GM04503 (cell line): ENCODE measurements at regions not wholly inside any gene's neighbourhood (a gene's known extent, or its start where the extent isn't known, plus 50 kb on each side); places are given as distances from the start of the nearest gene placed in this dataset.
A peak's percentile ranks its signal among the peaks of the same experiment; 100 is the strongest.
"Not testable (repeated sequence)": the region's sequence is repeated elsewhere in the genome, so short reads cannot be mapped to it uniquely, and the experiment has no call there.

Experiments
- DNase-seq: peaks from one replicate; pipeline ENCODE4 v3.0.0-alpha.2; 2012; ENCODE audit warnings: low read depth

GRCh38 chr6:105726902-105727655 lies 324.2 kb upstream of the PREP start:
- DNase-seq, result no peak

- DNase-seq, result no peak
Observed at GRCh38 chr6:105714846-105715245, 312.0 kb upstream of the PREP start.

DNA sequence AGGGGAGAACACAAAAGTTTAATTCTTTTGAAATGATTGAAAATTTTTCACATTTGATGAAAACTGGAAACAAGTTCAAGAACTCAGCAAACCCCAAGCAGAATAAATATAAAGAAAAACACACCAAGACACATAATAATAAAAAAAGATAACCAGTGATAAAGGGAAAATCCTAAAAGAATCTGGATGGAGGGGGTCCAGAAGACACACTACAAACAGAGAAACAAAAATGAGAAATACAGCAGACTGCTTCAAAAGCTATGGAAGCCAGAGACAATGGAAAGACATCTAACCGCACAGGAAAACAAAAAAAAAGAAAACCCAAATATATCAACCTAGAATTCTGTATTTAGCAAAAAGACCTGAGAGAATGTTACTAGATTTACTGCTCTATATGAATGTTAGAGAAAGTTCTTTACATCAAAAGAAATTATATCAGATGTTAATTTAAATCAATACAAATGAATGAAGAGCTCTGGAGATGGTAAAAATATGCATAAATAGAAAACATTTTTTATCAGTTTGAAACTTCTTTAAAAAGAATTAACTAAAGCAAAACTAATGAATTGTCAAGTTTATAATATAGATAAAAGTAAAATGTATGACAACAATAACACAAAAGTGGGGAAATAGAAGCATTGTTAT lies 310.7 kb upstream of the PREP start:
- DNase-seq, result no peak

GRCh38 chr6:105711216-105711615 lies 308.3 kb upstream of the PREP start:
- DNase-seq, result no peak

DNA sequence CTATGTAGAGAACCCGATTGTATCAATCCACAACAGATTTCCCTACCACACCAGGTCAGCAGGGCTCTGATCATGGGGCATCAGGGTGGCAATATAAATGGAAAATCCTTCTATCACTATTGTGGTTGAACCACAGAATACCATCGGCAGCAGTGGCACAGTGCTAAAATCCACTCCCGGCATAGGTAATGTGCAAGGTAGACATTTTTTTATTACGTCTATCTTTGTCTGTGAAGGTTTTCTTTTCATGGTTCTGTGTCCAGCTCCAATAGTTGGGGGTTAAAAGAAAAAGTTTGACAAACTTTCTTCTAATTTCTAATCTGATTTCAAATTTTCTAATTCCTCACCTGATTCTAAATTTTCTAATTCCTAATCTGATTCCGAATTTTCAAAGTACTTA lies 302.7 kb upstream of the PREP start:
- no peak for DNase-seq

DNA sequence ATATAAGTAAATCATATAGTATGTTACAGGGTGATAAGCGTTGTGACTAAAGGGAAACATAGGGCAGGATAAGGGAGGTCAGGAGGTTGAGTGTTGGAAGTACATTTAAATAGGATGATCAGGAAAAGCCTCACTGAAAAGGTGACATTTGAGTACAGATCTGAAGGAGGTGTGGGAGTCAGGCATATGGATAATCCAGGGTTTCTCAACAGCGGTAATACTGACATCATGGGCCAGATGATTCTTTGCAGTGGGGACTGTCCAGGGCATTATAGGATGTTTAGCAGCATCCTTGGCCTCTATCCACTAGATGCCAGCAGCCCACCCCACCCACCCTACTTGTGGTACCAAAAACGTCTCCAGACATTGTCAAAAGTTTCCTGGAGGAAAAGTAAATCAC lies 292.6 kb upstream of the PREP start:
- DNase-seq, result no peak

- no peak for DNase-seq
Observed at GRCh38 chr6:105692613-105693215, 289.8 kb upstream of the PREP start.

- DNase-seq, result no peak
Observed at GRCh38 chr6:105691971-105692370, 289.1 kb upstream of the PREP start.

DNA sequence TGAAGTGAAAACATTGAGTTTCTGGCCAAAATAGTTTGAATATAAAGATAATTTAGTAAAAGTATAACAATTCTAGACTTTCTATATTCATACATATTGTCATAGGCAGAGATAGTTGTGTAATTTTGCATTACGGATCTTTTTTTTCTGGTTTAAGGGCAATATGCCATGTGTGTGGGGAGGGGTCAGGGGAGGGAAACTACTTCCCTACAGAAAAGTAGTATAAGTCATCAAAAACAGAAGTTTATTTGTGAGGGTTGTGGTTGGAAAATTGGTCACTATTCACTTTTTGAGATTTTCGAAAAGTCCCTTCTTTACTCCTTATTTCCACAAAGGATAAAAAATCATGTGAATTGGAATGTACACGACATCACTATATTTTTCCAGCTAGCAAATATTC lies 288.2 kb upstream of the PREP start:
- no peak for DNase-seq

GRCh38 chr6:105688573-105688972 lies 285.7 kb upstream of the PREP start:
- no peak for DNase-seq

GRCh38 chr6:105686793-105687192 lies 283.9 kb upstream of the PREP start:
- DNase-seq, result not testable (repeated sequence)

DNA sequence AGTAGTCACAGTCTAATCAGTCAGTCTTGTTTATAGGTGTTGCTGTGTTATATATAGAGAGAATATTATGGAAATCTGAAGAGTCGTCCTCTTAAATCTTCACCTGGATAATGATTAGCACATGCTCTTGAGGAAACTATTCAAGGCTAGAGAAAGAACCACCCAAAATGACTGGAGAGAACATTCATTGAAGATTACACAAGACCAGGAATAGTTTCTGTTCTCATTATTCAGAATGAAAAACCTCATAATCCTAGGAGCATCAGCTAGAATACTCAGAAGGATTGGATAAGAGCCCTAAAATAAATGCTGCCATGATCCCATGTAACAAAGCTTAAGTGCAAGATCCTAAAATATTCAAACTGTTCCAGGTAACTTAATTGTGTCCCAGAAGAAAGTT lies 278.2 kb upstream of the PREP start:
- DNase-seq, result no peak

DNA sequence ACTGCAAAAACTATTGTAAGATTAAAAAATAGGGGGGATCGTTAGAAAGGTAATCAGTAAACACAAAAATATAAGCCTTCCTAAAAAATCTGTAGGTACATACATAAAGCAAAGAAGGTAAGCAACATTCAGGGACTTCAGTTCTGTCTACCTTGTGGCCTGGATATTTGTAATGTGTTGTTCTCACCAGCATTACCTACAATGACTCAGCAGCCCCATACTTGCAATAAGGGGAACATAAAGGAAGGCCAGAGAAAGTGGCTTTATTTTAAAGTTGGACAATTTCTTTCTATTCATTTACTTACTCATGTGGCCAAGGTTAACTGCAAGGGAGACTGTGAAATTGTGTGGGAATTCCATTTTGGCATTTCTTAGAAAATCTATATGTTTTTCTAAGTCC lies 277.2 kb upstream of the PREP start:
- DNase-seq, result no peak

DNA sequence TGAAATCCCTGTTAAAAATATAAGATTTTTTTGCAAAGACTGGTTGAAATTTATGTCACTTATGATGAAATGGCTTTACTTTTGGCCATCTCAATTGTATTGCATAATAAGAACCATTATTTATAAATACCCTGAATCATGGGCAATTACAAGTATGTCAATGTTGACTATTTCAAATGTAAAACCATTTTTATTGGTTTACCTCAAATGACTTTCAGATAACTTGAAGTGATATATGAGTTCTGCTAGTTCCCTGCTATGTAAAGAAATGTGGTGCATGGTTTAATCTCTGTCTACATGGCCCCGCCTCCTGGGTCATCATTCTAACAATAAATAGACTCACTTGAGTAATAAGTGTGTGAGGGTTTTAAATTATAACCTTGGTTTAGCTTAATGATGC lies 275.6 kb upstream of the PREP start:
- peak; percentile 23 for DNase-seq

DNA sequence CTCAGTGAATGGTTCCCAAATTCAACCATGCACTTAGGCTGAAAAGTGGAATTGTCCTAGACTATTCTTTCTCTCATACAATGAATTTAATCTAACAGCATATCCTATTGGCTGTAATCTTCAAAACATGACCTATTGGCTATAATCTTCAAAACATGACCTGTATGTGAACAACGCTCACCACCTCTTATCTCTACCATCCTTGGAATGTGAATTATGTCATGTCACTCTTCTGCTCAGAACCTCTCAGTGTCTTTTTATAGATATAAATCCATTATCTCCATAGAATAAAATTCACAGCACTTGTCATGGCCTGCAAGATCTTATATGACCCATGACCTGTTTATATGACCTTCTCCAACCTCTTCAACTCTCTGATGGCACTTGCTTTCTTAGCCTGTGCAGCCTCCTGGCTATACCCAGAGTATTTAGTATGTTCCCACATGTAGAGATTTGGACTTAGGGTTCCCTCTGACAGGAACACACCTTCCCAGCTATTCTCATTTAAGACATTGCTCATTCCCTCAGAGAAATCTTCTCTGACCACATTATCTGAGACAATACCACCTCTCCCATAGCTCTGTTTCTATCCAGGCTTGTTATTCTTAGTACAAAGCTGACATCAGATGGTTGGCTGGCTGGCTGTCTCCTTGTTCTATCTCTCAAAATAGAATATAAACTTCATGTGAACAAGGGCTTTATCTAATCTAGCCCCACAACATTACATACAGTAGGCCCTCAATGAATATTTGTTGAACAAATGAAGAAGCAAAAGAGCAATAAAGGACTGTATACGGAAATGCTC lies 275.0 kb upstream of the PREP start:
- DNase-seq, result peak; percentile 8

DNA sequence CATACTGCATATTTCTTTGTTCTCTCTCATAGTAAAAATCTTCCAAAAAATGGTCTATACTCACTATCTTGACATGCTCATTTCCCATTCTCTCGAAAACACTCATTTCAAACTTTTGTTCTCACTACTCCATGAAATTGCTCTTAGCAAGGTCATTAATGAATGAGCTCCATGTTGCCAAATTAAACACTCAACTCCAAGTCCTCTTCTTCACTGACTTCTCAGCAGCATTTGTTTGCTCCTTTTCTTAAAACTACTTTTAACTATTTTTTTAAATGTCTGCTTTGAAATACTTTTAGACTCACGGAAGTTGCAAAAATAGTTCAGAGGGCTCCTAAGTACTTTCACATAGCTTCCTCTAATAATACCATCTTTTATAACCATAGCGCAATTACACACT lies 274.0 kb upstream of the PREP start:
- no peak for DNase-seq

GRCh38 chr6:105675715-105676397 lies 273.0 kb upstream of the PREP start:
- peak; percentile 93 for DNase-seq

- not testable (repeated sequence) for DNase-seq
Observed at GRCh38 chr6:105672856-105673538, 270.1 kb upstream of the PREP start.

DNA sequence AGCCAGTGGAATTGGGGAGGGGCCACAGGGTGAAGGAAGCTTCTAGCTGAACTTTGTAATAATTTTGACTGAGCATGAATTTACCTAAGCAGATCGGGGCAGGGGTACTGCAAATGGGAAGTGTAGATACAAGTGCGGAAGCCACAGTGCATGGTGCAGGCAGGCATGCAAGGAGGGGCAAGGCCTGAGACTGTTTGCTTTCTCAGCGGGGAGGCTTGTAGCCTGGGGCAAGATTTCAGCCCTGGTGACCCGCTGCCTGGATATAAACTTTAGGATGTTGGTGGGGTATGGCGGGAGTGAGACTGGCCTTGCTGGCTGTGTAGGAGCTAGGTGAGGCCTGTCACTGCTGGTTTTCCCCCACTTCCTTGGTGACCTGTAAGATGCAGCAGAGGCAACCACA lies 266.4 kb upstream of the PREP start:
- no peak for DNase-seq

DNA sequence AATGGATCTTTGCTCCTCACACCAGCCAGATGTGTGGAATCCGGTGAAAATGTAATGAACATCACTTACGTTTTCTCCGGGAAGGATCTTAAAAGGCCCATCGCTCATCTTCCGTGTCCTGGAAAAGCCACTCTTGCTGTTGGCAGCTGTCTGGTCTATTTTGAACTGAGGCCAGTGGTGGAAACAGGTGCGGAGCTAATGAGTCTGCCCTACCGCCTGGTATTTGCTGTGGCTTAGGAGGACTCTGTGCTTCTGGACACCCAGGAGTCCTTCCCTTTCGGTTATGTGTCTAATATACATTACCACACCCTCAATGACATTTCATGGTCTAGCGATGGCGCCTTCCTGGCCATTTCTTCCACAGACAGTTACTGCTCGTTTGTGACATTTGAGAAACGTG lies 264.2 kb upstream of the PREP start:
- no peak for DNase-seq

DNA sequence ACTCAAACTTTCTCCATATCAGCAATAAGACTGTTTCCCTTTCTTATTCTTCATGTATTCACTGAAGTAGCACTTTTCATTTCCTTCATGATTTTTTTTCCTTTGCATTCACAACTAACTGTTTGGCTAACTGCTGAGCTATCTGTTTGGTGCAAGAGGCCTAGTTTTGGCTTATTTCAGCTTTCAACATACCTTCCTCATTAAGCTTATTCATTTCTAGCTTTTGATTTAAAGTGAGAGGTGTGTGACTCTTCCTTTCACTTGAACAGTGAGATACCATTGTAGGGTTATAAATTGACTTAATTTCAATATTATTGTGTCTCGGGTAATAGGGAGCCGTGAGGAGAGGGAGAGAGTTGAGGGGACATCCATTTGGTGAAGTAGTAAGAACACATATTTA lies 262.0 kb upstream of the PREP start:
- DNase-seq, result no peak

GRCh38 chr6:105651969-105652368 lies 249.1 kb upstream of the PREP start:
- DNase-seq, result no peak
